Skeletal muscle satellite cell (primary cell): ENCODE measurements at regions not wholly inside any gene's neighbourhood (a gene's known extent, or its start where the extent isn't known, plus 50 kb on each side); places are given as distances from the start of the nearest gene placed in this dataset.

Experiments used
- H3K27me3 ChIP-seq: 2 replicates; pipeline ENCODE4 v1.7.0; 2013; ENCODE audit warnings: low read length; ENCODE audit not compliant: control insufficient read depth, insufficient read depth
- H3K36me3 ChIP-seq: 2 replicates; pipeline ENCODE4 v1.7.0; 2013; ENCODE audit warnings: mild to moderate bottlenecking, control low read depth, low read length; ENCODE audit not compliant: insufficient read depth
- H3K4me1 ChIP-seq: 2 replicates; pipeline ENCODE4 v1.7.0; 2013; ENCODE audit warnings: low read length; ENCODE audit not compliant: control insufficient read depth, insufficient read depth
- H3K4me2 ChIP-seq: 2 replicates; pipeline ENCODE4 v1.7.0; 2013; ENCODE audit warnings: mild to moderate bottlenecking, low read length
- H3K4me3 ChIP-seq: 2 replicates; pipeline ENCODE4 v1.7.0; 2013; ENCODE audit warnings: low read length
- H3K9ac ChIP-seq: 2 replicates; pipeline ENCODE4 v1.7.0; 2013; ENCODE audit warnings: mild to moderate bottlenecking, low read depth, low read length, moderate library complexity
- H3K9me3 ChIP-seq: replicated peaks from 2 replicates; pipeline ENCODE4 v1.7.0; 2013; ENCODE audit warnings: mild to moderate bottlenecking, control low read depth, low read length

- H3K9me3 ChIP-seq: no peaks in the 10 kb centered on the region
- no peak overlapping the region for H3K9ac ChIP-seq
- no peak overlapping the region for H3K4me3 ChIP-seq
- no peak overlapping the region for H3K4me2 ChIP-seq
- no peaks in the 10 kb centered on the region for H3K27me3 ChIP-seq
- H3K4me1 ChIP-seq: no peaks in the 10 kb centered on the region
- no peaks in the 10 kb centered on the region for H3K36me3 ChIP-seq
Observed at GRCh38 chr9:28177925-28178324, 604.6 kb upstream of the C9orf72 start.

DNA sequence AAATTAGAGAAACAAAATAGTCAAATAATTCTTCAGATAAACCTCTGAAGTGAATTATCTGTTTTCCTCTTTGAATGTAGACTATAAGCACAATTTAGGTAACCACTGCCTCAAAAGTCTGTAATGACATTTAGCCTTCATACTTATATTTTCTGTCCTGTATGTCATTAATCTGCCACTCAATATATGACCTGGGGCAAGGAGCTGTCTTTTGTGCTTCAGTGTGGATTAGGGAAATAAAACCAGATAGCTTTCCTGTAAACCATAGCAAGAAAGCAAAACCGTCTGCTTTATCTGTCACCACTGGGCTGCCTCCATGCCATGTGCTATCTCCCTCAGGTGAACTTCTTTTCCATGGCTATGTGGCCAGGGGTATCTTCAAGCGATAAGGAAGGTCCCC is 606.6 kb upstream of the C9orf72 start:
- H3K9me3 ChIP-seq: peaks cover 2% of the 10 kb centered on the region
- no peak overlapping the region for H3K4me3 ChIP-seq
- H3K27me3 ChIP-seq: no peaks in the 10 kb centered on the region
- H3K36me3 ChIP-seq: no peaks in the 10 kb centered on the region
- H3K9ac ChIP-seq: no peak overlapping the region
- H3K4me2 ChIP-seq: no peak overlapping the region
- no peaks in the 10 kb centered on the region for H3K4me1 ChIP-seq

DNA sequence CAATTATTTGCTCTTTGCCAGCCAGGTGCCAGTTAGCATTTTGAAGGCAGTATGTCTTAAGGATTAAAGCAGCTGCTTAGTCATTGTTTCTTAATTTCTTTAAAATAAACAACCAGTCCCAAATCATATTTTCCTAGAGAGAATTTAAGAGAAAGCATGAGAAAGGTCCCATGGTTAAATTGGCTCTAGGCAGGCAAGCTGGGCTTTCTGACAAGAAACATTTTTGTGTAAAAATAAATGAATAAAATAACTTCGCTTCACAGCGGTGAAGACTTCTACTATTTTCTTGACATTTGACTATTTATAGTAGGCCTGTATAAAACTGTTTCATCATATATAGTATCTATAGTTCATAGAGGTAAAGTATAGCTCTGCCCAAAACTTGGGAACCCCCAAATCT is 617.7 kb upstream of the C9orf72 start:
- no peak overlapping the region for H3K4me3 ChIP-seq
- no peak overlapping the region for H3K9ac ChIP-seq
- H3K4me2 ChIP-seq: no peak overlapping the region
- H3K36me3 ChIP-seq: no peaks in the 10 kb centered on the region
- no peaks in the 10 kb centered on the region for H3K4me1 ChIP-seq
- H3K27me3 ChIP-seq: no peaks in the 10 kb centered on the region
- H3K9me3 ChIP-seq: no peaks in the 10 kb centered on the region

GRCh38 chr9:28197653-28198052 is 624.4 kb upstream of the C9orf72 start:
- Histone ChIP-seq H3K4me2 (no peak overlapping the region), H3K27me3 (no peaks in the 10 kb centered on the region), H3K36me3 (no peaks in the 10 kb centered on the region), H3K4me1 (no peaks in the 10 kb centered on the region), H3K9ac (no peak overlapping the region), H3K9me3 (no peaks in the 10 kb centered on the region), H3K4me3 (no peak overlapping the region)

DNA sequence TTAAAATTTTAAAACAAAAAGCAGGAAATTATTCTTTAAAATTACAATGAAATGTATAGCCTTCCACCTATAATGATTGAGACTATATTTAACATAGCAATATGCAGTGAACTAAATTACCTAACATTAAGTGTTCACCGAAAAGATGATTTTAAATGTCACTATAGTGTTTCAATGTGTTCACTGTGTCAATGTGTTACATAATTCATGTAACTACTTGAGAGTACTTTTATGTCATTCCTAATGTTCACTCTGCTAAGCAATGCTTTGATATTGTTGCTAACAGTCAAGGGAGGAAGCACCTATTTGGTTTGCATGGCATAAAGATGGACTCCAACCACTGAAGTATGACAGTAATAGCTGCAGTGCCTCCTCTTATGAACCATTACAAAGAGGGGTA is 629.8 kb upstream of the C9orf72 start:
- Histone ChIP-seq H3K27me3 (no peaks in the 10 kb centered on the region), H3K4me2 (no peak overlapping the region), H3K9ac (no peak overlapping the region), H3K9me3 (no peaks in the 10 kb centered on the region), H3K4me1 (no peaks in the 10 kb centered on the region), H3K36me3 (no peaks in the 10 kb centered on the region), H3K4me3 (no peak overlapping the region)

DNA sequence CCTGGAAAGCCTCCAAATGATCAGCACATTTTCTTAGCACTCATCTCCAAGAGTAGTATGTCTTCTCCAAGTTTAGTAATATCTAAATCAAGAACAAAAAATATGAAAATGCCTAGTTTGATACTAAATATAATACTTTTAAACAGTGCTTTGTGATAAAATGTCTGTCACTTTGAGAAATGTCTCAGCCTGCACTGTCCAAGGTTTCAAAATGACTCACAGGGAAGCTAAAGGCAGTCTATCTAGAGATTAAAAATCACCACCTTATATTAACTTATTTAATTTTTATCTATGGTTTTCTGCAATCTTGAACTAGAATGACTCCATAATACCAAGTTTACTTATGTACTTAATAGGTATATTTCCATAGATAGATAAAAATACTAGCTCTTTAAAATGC is 633.0 kb upstream of the C9orf72 start:
- Histone ChIP-seq H3K9ac (no peak overlapping the region), H3K4me2 (no peak overlapping the region), H3K4me1 (no peaks in the 10 kb centered on the region), H3K27me3 (no peaks in the 10 kb centered on the region), H3K36me3 (no peaks in the 10 kb centered on the region), H3K9me3 (no peaks in the 10 kb centered on the region), H3K4me3 (no peak overlapping the region)

GRCh38 chr9:28207657-28208056 is 634.4 kb upstream of the C9orf72 start:
- no peak overlapping the region for H3K4me2 ChIP-seq
- no peaks in the 10 kb centered on the region for H3K36me3 ChIP-seq
- H3K27me3 ChIP-seq: no peaks in the 10 kb centered on the region
- H3K4me3 ChIP-seq: no peak overlapping the region
- H3K9ac ChIP-seq: no peak overlapping the region
- H3K9me3 ChIP-seq: no peaks in the 10 kb centered on the region
- H3K4me1 ChIP-seq: no peaks in the 10 kb centered on the region

GRCh38 chr9:28209130-28209529 is 635.8 kb upstream of the C9orf72 start:
- H3K27me3 ChIP-seq: no peaks in the 10 kb centered on the region
- no peaks in the 10 kb centered on the region for H3K36me3 ChIP-seq
- no peaks in the 10 kb centered on the region for H3K9me3 ChIP-seq
- H3K4me1 ChIP-seq: no peaks in the 10 kb centered on the region
- no peak overlapping the region for H3K4me2 ChIP-seq
- H3K4me3 ChIP-seq: no peak overlapping the region
- no peak overlapping the region for H3K9ac ChIP-seq

GRCh38 chr9:28212979-28213378 is 639.7 kb upstream of the C9orf72 start:
- Histone ChIP-seq H3K27me3 (no peaks in the 10 kb centered on the region), H3K4me2 (no peak overlapping the region), H3K4me1 (no peaks in the 10 kb centered on the region), H3K9me3 (no peaks in the 10 kb centered on the region), H3K9ac (no peak overlapping the region), H3K4me3 (no peak overlapping the region), H3K36me3 (no peaks in the 10 kb centered on the region)

DNA sequence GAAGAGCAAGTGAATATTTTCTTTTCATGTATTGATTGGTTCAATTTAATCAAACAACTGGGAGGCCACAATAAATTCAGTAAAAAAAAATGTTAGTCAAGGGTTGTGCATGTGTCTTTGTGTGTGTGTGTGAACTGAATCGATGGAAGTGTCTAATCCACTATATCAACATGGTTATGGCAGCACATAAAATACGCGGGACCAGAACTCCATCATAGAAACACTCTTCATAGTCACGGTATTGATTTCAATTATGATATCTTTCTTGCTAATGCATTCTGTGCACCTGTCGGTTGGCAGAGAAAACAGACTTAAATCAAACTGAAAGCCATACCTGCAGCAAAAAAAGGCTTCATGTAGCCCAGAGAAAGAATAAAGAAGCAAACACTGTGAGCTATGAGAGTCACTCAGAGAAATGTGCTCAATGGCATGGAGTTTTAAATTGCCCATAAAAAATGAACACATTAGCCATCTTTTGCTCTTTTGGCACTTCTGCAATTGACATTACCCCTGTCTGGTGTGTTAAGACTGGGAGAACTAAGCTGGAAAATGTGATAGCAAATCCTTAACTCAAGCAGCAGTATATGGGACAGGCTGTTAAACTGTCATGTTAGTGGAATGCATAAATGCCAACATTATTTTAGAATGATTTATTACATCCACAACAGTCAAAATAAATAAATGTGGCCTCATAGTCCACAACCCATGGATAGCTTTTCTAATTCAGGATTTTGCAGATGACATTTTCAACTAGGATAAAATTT is 642.4 kb upstream of the C9orf72 start:
- Histone ChIP-seq H3K27me3 (no peaks in the 10 kb centered on the region), H3K36me3 (no peaks in the 10 kb centered on the region), H3K4me1 (no peaks in the 10 kb centered on the region), H3K9me3 (no peaks in the 10 kb centered on the region), H3K4me2 (no peak overlapping the region), H3K9ac (no peak overlapping the region), H3K4me3 (no peak overlapping the region)

- Histone ChIP-seq H3K9ac (no peak overlapping the region), H3K27me3 (no peaks in the 10 kb centered on the region), H3K36me3 (no peaks in the 10 kb centered on the region), H3K9me3 (no peaks in the 10 kb centered on the region), H3K4me3 (no peak overlapping the region), H3K4me2 (no peak overlapping the region), H3K4me1 (no peaks in the 10 kb centered on the region)
Observed at GRCh38 chr9:28232686-28233085, 659.4 kb upstream of the C9orf72 start.

DNA sequence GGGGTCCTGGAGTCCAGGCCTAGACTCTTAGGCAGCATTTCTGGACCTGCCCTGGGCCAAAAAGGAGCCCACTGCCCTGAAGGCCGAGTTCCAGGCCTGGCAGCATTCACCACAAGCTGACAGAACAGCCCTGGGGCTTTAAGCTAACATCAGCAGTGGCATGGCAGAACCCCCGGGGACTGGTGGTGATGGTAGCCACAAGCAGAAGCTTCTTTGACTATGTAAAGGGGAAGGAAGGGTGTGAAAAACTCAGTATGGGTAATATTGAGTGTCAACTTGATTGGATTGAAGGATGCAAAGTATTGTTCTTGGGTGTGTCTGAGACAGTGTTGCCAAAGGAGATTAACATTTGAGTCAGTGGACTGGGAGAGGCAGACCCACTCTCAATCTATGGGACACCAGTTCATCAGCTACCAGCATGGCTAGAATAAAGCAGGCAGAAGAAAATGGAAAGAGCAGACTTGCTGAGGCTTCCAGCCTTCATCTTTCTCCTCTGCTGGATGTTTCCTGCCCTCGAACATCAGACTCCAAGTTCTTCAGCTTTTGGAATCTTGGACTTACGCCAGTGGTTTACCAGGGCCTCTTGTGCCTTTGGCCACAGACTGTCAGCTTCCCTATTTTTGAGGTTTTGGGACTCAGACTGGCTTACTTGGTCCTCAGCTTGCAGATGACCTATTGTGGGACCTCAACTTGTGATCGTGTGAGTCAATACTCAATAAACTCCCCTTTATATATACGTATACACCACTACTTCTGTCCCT is 661.0 kb upstream of the C9orf72 start:
- Histone ChIP-seq H3K9ac (no peak overlapping the region), H3K4me3 (no peak overlapping the region), H3K9me3 (no peaks in the 10 kb centered on the region), H3K27me3 (no peaks in the 10 kb centered on the region), H3K4me2 (no peak overlapping the region), H3K4me1 (no peaks in the 10 kb centered on the region), H3K36me3 (no peaks in the 10 kb centered on the region)
